HG03066 (cell line): ENCODE measurements at regions not wholly inside any gene's neighbourhood (a gene's known extent, or its start where the extent isn't known, plus 50 kb on each side); places are given as distances from the start of the nearest gene placed in this dataset.
"Not testable (repeated sequence)": the region's sequence is repeated elsewhere in the genome, so short reads cannot be mapped to it uniquely, and the experiment has no call there.

Experiments used
- ATAC-seq: cut with Tn5 transposase; IDR thresholded peaks from one replicate; pipeline ENCODE4 v1.9.1; 2021; ENCODE audit warnings: low read depth; ENCODE audit not compliant: unreplicated experiment

GRCh38 chr4:184962125-184962638 lies 56.1 kb upstream of the HELT start:
- no peak for ATAC-seq

GRCh38 chr4:184965230-184966050 lies 52.9 kb upstream of the HELT start:
- not testable (repeated sequence) for ATAC-seq

- ATAC-seq = not testable (repeated sequence)
Observed at GRCh38 chr4:184966051-184966691, 52.1 kb upstream of the HELT start.

GRCh38 chr4:184967699-184968098 lies 50.6 kb upstream of the HELT start:
- ATAC-seq = not testable (repeated sequence)

- ATAC-seq = no peak
Observed at GRCh38 chr4:184968366-184968765, 49.9 kb upstream of the HELT start.
